Caco-2 (cell line): ENCODE measurements at regions not wholly inside any gene's neighbourhood (a gene's known extent, or its start where the extent isn't known, plus 50 kb on each side); places are given as distances from the start of the nearest gene placed in this dataset.
A peak's percentile ranks its signal among the peaks of the same experiment; 100 is the strongest.
"Not testable (repeated sequence)": the region's sequence is repeated elsewhere in the genome, so short reads cannot be mapped to it uniquely, and the experiment has no call there.

ENCODE experiments used
- BruUV-seq: library from RNA; stranded (reverse); fragments of 400-500 nt; replicated peaks from 2 replicates; lab custom pipeline; 2021; lab: Mats Ljungman, UMichigan
- CTCF ChIA-PET: fragments of 300-600 bp; sonication (Branson Sonifier 250); formaldehyde crosslinking; loops from one replicate; lab custom pipeline; 2022; ENCODE audit warnings: antibody characterized with exemption; lab: Charles Lee
- POLR2A ChIA-PET: fragments of 300-600 bp; sonication (Branson Sonifier 250); formaldehyde crosslinking; loops from one replicate; lab custom pipeline; 2022; ENCODE audit warnings: antibody characterized with exemption; lab: Charles Lee
- DNase-seq, 2 experiments: peaks; one replicate each; pipeline versions ENCODE4 v3.0.0 to v3.0.0-alpha.2; 2020 to 2022
- H3K27me3 ChIP-seq: replicated peaks from 2 replicates; pipeline ENCODE4 v1.6.0; 2011; ENCODE audit warnings: low read length; ENCODE audit not compliant: control insufficient read depth, insufficient read depth
- H3K36me3 ChIP-seq: 2 replicates; pipeline ENCODE4 v1.5.1; 2011; ENCODE audit warnings: low read length; ENCODE audit not compliant: control insufficient read depth, insufficient read depth
- H3K4me1 ChIP-seq: fragments of 250-450 bp; sonication (Bioruptor Pico); 2 replicates; pipeline ENCODE4 v1.5.1; 2020; ENCODE audit warnings: mild to moderate bottlenecking
- H3K4me3 ChIP-seq: 2 replicates; pipeline ENCODE4 v1.5.1; 2011; ENCODE audit warnings: low read depth, mild to moderate bottlenecking, control low read depth, low read length
- H3K9me3 ChIP-seq: fragments of 250-450 bp; sonication (Bioruptor Pico); 2 replicates; pipeline ENCODE4 v1.5.1; 2020; ENCODE audit warnings: mild to moderate bottlenecking, moderate library complexity
- H3K27ac Mint-ChIP-seq: one replicate; pipeline ENCODE4 v1.8.0; 2022; ENCODE audit warnings: mixed read lengths; ENCODE audit not compliant: unreplicated experiment
- H3K27me3 Mint-ChIP-seq: one replicate; pipeline ENCODE4 v1.8.0; 2022; ENCODE audit warnings: mixed read lengths; ENCODE audit not compliant: insufficient read depth, unreplicated experiment
- H3K36me3 Mint-ChIP-seq: one replicate; pipeline ENCODE4 v1.8.0; 2022; ENCODE audit warnings: mild to moderate bottlenecking, mixed read lengths; ENCODE audit not compliant: insufficient read depth, unreplicated experiment
- H3K4me1 Mint-ChIP-seq: one replicate; pipeline ENCODE4 v1.8.0; 2022; ENCODE audit warnings: low read depth, mixed read lengths; ENCODE audit not compliant: unreplicated experiment
- H3K4me3 Mint-ChIP-seq: one replicate; pipeline ENCODE4 v1.8.0; 2022; ENCODE audit warnings: mild to moderate bottlenecking, moderate library complexity, mixed read lengths; ENCODE audit not compliant: unreplicated experiment
- H3K9me3 Mint-ChIP-seq: one replicate; pipeline ENCODE4 v1.8.0; 2022; ENCODE audit warnings: mixed read lengths; ENCODE audit not compliant: unreplicated experiment
- CTCF ChIP-seq, 2 experiments: fragments of 200-600 bp in 1 of 2; IDR thresholded peaks; 1 replicate in 1 of 2; 2 replicates in 1 of 2; pipeline versions ENCODE4 v1.5.1 to v1.8.0; 2011 to 2022; ENCODE audit warnings: antibody characterized with exemption in 1 of 2, control low read depth in 1 of 2, inconsistent platforms in 1 of 2, low read depth in 1 of 2, low read length in 1 of 2, mild to moderate bottlenecking in 1 of 2, moderate library complexity in 1 of 2; ENCODE audit not compliant: insufficient read depth in 1 of 2, severe bottlenecking in 1 of 2, unreplicated experiment in 1 of 2
- intact Hi-C: fragments of 100-400 bp; cut with micrococcal nuclease; formaldehyde crosslinking; loops from one replicate; pipeline ENCODE4 v1.10.0; 2022; ENCODE audit not compliant: unreplicated experiment

GRCh38 chr1:65554086-65554764 is 133.8 kb downstream of the LEPR start:
- H3K36me3 ChIP-seq, H3K4me3 Mint-ChIP-seq, H3K4me3 ChIP-seq, intact Hi-C loops, H3K9me3 ChIP-seq, BruUV-seq, H3K27me3 ChIP-seq, H3K4me1 Mint-ChIP-seq, H3K4me1 ChIP-seq, H3K27me3 Mint-ChIP-seq, H3K27ac Mint-ChIP-seq, CTCF ChIA-PET, H3K36me3 Mint-ChIP-seq: not testable (repeated sequence)
- DNase-seq: peak; percentile 5 to 42
- POLR2A ChIA-PET: interaction anchor here (0.6 kb wide), 1 partner anchor 424 kb away, joined by 3 read pairs; no protein-coding TSS in a partner anchor
- H3K9me3 Mint-ChIP-seq: peaks cover 23% of the 10 kb centered on the region

GRCh38 chr1:65554829-65555228 is 134.4 kb downstream of the LEPR start:
- no peaks in the 10 kb centered on the region; the same call in 1 of the 2 replicates for H3K4me1 ChIP-seq
- Mint-ChIP-seq H3K27ac (no peak overlapping the region), H3K4me1 (no peaks in the 10 kb centered on the region), H3K27me3 (no peaks in the 10 kb centered on the region), H3K4me3 (no peak overlapping the region), H3K36me3 (no peaks in the 10 kb centered on the region), H3K9me3 (peaks cover 23% of the 10 kb centered on the region)
- no peaks in the 10 kb centered on the region for H3K27me3 ChIP-seq
- H3K4me3 ChIP-seq: no peak overlapping the region
- no TSS peak for BruUV-seq
- TF ChIP-seq CTCF (IDR thresholded peaks at IDR 0.05; ENCODE audit: insufficient read depth in 1 of 2, low read depth in 1 of 2, low read length in 1 of 2, severe bottlenecking in 1 of 2, unreplicated experiment in 1 of 2): no peak
- ChIA-PET CTCF (no interaction called here), POLR2A (no interaction called here)
- intact Hi-C loops: no loop called here
- H3K36me3 ChIP-seq: no peaks in the 10 kb centered on the region
- no peaks in the 10 kb centered on the region for H3K9me3 ChIP-seq
- DNase-seq: no peak

GRCh38 chr1:65558215-65558614 is 137.7 kb downstream of the LEPR start:
- no peaks in the 10 kb centered on the region; the same call in 1 of the 2 replicates for H3K4me1 ChIP-seq
- no peak for TF ChIP-seq CTCF (IDR thresholded peaks at IDR 0.05; ENCODE audit: insufficient read depth in 1 of 2, low read depth in 1 of 2, low read length in 1 of 2, severe bottlenecking in 1 of 2, unreplicated experiment in 1 of 2)
- Mint-ChIP-seq H3K4me3 (no peak overlapping the region), H3K9me3 (no peaks in the 10 kb centered on the region), H3K27me3 (no peaks in the 10 kb centered on the region), H3K36me3 (no peaks in the 10 kb centered on the region), H3K27ac (no peak overlapping the region), H3K4me1 (no peaks in the 10 kb centered on the region)
- BruUV-seq: no TSS peak
- no peaks in the 10 kb centered on the region for H3K36me3 ChIP-seq
- H3K4me3 ChIP-seq: no peak overlapping the region
- no peak for DNase-seq
- no peaks in the 10 kb centered on the region for H3K27me3 ChIP-seq
- ChIA-PET CTCF (no interaction called here), POLR2A (no interaction called here)
- no peaks in the 10 kb centered on the region for H3K9me3 ChIP-seq
- intact Hi-C loops: no loop called here
